ENCODE measurements at regions not wholly inside any gene's neighbourhood (a gene's known extent, or its start where the extent isn't known, plus 50 kb on each side); places are given as distances from the start of the nearest gene placed in this dataset.
"Not testable (repeated sequence)": the region's sequence is repeated elsewhere in the genome, so short reads cannot be mapped to it uniquely, and the experiment has no call there.

- no CpG with 5 or more reads among the region's 2 CpGs for WGBS (ENCODE audit: insufficient coverage)
- DNase-seq; H3K4me3 ChIP-seq (ENCODE audit: low read length); H3K27me3 ChIP-seq (ENCODE audit: control insufficient read depth, insufficient read depth, low read length); H3K4me1 ChIP-seq (ENCODE audit: control insufficient read depth, insufficient read depth, low read length); H3K9me3 ChIP-seq (replicated peaks; ENCODE audit: control insufficient read depth, low read depth, low read length); H3K36me3 ChIP-seq (ENCODE audit: control insufficient read depth, insufficient read depth, low read length); H3K27ac ChIP-seq (ENCODE audit: low read length): not testable (repeated sequence)
These were observed 1265.9 kb upstream of the PCDH10 start for GRCh38 chr4:131883181-131883580.

GRCh38 chr4:131925662-131926061 is 1223.4 kb upstream of the PCDH10 start:
- H3K27me3 ChIP-seq (ENCODE audit: control insufficient read depth, insufficient read depth, low read length); H3K4me1 ChIP-seq (ENCODE audit: control insufficient read depth, insufficient read depth, low read length); H3K4me3 ChIP-seq (ENCODE audit: low read length); DNase-seq; H3K27ac ChIP-seq (ENCODE audit: low read length); H3K9me3 ChIP-seq (replicated peaks; ENCODE audit: control insufficient read depth, low read depth, low read length); H3K36me3 ChIP-seq (ENCODE audit: control insufficient read depth, insufficient read depth, low read length): not testable (repeated sequence)
- no CpG with 5 or more reads among the region's 2 CpGs for WGBS (ENCODE audit: insufficient coverage)

GRCh38 chr4:131967646-131968045 is 1181.4 kb upstream of the PCDH10 start:
- not testable (repeated sequence) for H3K4me3 ChIP-seq (ENCODE audit: low read length); DNase-seq

GRCh38 chr4:131974730-131975129 is 1174.4 kb upstream of the PCDH10 start:
- Histone ChIP-seq H3K27ac (ENCODE audit: low read length) (no peak overlapping the region), H3K27me3 (ENCODE audit: control insufficient read depth, insufficient read depth, low read length) (no peaks in the 10 kb centered on the region), H3K36me3 (ENCODE audit: control insufficient read depth, insufficient read depth, low read length) (no peaks in the 10 kb centered on the region), H3K9me3 (replicated peaks; ENCODE audit: control insufficient read depth, low read depth, low read length) (peaks cover 14% of the 10 kb centered on the region), H3K4me1 (ENCODE audit: control insufficient read depth, insufficient read depth, low read length) (no peaks in the 10 kb centered on the region), H3K4me3 (ENCODE audit: low read length) (peak overlapping the region; percentile 24)
- peak; percentile 3 for DNase-seq
- 100% methylated on average over 3 of the region's 4 CpGs for WGBS (ENCODE audit: insufficient coverage)

More at GRCh38 chr4:131967646-131968045, 1181.4 kb upstream of the PCDH10 start:
- not testable (repeated sequence) for H3K27me3 ChIP-seq (ENCODE audit: control insufficient read depth, insufficient read depth, low read length); H3K27ac ChIP-seq (ENCODE audit: low read length); H3K36me3 ChIP-seq (ENCODE audit: control insufficient read depth, insufficient read depth, low read length); H3K9me3 ChIP-seq (replicated peaks; ENCODE audit: control insufficient read depth, low read depth, low read length); H3K4me1 ChIP-seq (ENCODE audit: control insufficient read depth, insufficient read depth, low read length)

GRCh38 chr4:131975276-131976132 is 1173.6 kb upstream of the PCDH10 start:
- not testable (repeated sequence) for H3K27me3 ChIP-seq (ENCODE audit: control insufficient read depth, insufficient read depth, low read length); H3K4me1 ChIP-seq (ENCODE audit: control insufficient read depth, insufficient read depth, low read length); H3K27ac ChIP-seq (ENCODE audit: low read length); H3K36me3 ChIP-seq (ENCODE audit: control insufficient read depth, insufficient read depth, low read length)
- WGBS (ENCODE audit: insufficient coverage) = 68% methylated on average over 37 of the region's 63 CpGs
- DNase-seq = peak; percentile 11
- Histone ChIP-seq H3K4me3 (ENCODE audit: low read length) (peak overlapping the region; percentile 24), H3K9me3 (replicated peaks; ENCODE audit: control insufficient read depth, low read depth, low read length) (peaks cover 14% of the 10 kb centered on the region)

DNA sequence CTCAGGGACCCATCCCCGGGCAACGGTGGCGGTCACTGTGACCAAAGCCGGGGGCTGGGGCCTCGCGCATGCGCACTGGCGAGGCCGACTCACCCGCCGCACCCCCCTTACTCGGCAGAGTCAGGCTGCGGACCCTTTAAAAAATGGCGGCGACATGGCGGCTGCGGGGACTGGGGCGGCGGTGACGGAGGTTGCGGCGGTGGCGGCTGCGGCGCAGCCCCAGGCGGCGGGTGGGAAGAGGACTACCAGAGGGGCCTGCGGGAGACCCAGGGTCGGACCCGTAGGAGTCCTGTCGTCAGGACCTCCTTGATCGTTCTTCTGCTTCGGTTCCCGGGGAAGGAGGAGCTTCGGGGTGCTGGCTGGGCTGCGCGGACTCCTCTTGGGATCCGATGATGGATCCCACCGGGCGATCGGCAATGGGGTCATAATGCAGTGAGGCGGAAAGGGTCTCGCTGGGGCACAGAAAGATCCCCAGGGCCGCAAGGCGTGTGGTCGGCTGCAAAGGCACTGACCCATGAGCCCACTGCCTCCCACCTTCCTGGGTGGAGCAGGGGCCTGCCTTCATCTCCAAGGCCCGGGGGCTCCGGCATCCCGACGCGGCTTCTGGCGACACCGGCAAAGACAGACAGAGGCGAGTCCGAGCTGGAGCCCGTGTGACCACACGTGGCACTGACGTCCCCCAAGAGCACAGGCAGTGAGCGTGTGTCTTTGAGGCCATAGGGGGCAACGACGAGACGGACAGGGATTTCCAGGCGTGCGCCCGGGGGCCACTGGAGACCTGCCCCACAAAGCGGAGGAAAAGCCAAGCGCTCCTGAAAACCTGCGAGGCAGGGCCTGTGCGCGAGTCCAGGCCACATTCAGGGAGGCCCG is 1172.7 kb upstream of the PCDH10 start:
- peak overlapping the region; percentile 24 for H3K4me3 ChIP-seq (ENCODE audit: low read length)
- H3K27ac ChIP-seq (ENCODE audit: low read length); H3K4me1 ChIP-seq (ENCODE audit: control insufficient read depth, insufficient read depth, low read length); H3K36me3 ChIP-seq (ENCODE audit: control insufficient read depth, insufficient read depth, low read length); H3K27me3 ChIP-seq (ENCODE audit: control insufficient read depth, insufficient read depth, low read length): not testable (repeated sequence)
- H3K9me3 ChIP-seq (replicated peaks; ENCODE audit: control insufficient read depth, low read depth, low read length) = peaks cover 14% of the 10 kb centered on the region
- WGBS (ENCODE audit: insufficient coverage) = 90% methylated on average over 56 of the region's 71 CpGs
- peak; percentile 12 for DNase-seq

DNA sequence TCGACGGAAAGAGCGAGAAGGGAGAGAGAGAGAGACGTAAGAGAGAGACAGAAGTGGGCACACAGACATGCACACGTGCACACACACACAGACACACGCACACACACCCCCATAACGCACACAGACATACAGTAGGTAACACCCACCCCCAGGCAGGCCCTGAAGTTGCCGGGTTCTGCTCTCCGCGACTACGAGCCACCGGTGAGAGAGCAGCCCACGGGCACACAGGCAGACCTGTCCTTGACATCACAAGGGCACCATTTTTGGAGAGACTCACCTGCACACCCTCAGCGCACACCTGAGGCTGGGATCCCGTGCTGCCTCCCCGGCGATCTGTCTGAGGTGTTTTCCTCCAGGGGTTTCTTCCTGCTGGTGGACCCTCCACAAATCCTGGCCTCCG is 1171.0 kb upstream of the PCDH10 start:
- no peaks in the 10 kb centered on the region for H3K27me3 ChIP-seq (ENCODE audit: control insufficient read depth, insufficient read depth, low read length)
- no peaks in the 10 kb centered on the region for H3K4me1 ChIP-seq (ENCODE audit: control insufficient read depth, insufficient read depth, low read length)
- DNase-seq = no peak
- 93% methylated on average over 13 of the region's 18 CpGs for WGBS (ENCODE audit: insufficient coverage)
- H3K36me3 ChIP-seq (ENCODE audit: control insufficient read depth, insufficient read depth, low read length) = no peaks in the 10 kb centered on the region
- peaks cover 14% of the 10 kb centered on the region for H3K9me3 ChIP-seq (replicated peaks; ENCODE audit: control insufficient read depth, low read depth, low read length)
- no peak overlapping the region for H3K27ac ChIP-seq (ENCODE audit: low read length)
- H3K4me3 ChIP-seq (ENCODE audit: low read length) = no peak overlapping the region

DNA sequence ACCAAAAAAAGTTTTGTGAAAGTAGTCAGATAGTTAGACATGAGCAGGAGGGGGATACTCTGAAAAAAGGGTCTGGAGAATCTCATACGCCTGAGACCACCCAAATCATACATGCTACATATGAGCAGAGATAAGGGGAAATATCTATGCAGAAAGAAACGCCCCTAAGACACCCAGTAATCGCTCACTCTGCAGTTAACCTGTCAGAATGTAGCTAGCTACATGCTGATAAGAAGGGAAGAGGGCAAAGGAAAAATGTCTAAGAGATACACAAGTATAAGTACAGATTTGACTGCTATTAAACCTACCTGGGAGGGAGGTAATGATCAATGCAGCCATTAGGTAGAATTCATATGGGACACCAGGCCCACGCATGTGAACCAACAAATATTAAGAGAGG is 1159.5 kb upstream of the PCDH10 start:
- H3K4me3 ChIP-seq (ENCODE audit: low read length) = no peak overlapping the region
- DNase-seq = no peak
- 100% methylated on average over 1 of the region's 4 CpGs for WGBS (ENCODE audit: insufficient coverage)
- no peak overlapping the region for H3K27ac ChIP-seq (ENCODE audit: low read length)
- no peaks in the 10 kb centered on the region for H3K9me3 ChIP-seq (replicated peaks; ENCODE audit: control insufficient read depth, low read depth, low read length)
- no peaks in the 10 kb centered on the region for H3K27me3 ChIP-seq (ENCODE audit: control insufficient read depth, insufficient read depth, low read length)
- H3K36me3 ChIP-seq (ENCODE audit: control insufficient read depth, insufficient read depth, low read length) = no peaks in the 10 kb centered on the region
- no peaks in the 10 kb centered on the region for H3K4me1 ChIP-seq (ENCODE audit: control insufficient read depth, insufficient read depth, low read length)

- Histone ChIP-seq H3K27me3 (ENCODE audit: control insufficient read depth, insufficient read depth, low read length) (no peaks in the 10 kb centered on the region), H3K4me1 (ENCODE audit: control insufficient read depth, insufficient read depth, low read length) (no peaks in the 10 kb centered on the region), H3K27ac (ENCODE audit: low read length) (no peak overlapping the region), H3K4me3 (ENCODE audit: low read length) (no peak overlapping the region), H3K36me3 (ENCODE audit: control insufficient read depth, insufficient read depth, low read length) (no peaks in the 10 kb centered on the region), H3K9me3 (replicated peaks; ENCODE audit: control insufficient read depth, low read depth, low read length) (no peaks in the 10 kb centered on the region)
- no CpG with 5 or more reads among the region's 4 CpGs for WGBS (ENCODE audit: insufficient coverage)
- no peak for DNase-seq
These were observed 1147.6 kb upstream of the PCDH10 start for GRCh38 chr4:132001542-132001941.

DNA sequence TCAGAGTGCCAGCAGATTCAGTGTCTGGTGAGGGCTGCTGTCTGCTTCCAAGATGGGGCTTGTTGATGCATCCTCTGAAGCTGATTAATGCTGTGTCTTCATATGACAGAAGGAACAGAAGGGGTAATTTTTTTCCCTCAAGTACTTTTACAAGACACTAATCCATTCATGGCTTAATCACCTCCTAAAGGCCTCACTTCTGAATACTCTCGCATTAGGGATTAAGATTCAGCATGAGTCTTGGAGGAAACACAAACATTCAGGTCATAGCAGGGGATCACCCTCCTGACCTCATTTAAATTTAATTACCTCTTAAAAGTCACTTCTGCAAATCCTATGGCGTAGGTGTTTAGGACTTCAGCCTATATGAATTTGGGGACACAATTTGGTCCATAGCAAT is 1145.5 kb upstream of the PCDH10 start:
- H3K4me1 ChIP-seq (ENCODE audit: control insufficient read depth, insufficient read depth, low read length) = no peaks in the 10 kb centered on the region
- H3K27ac ChIP-seq (ENCODE audit: low read length) = no peak overlapping the region
- no CpG with 5 or more reads among the region's 2 CpGs for WGBS (ENCODE audit: insufficient coverage)
- no peaks in the 10 kb centered on the region for H3K9me3 ChIP-seq (replicated peaks; ENCODE audit: control insufficient read depth, low read depth, low read length)
- no peak for DNase-seq
- H3K36me3 ChIP-seq (ENCODE audit: control insufficient read depth, insufficient read depth, low read length) = no peaks in the 10 kb centered on the region
- H3K27me3 ChIP-seq (ENCODE audit: control insufficient read depth, insufficient read depth, low read length) = no peaks in the 10 kb centered on the region
- no peak overlapping the region for H3K4me3 ChIP-seq (ENCODE audit: low read length)
